GM12891 (cell line): ENCODE measurements at regions not wholly inside any gene's neighbourhood (a gene's known extent, or its start where the extent isn't known, plus 50 kb on each side); places are given as distances from the start of the nearest gene placed in this dataset.

ENCODE experiments used
- PAX5 ChIP-seq: IDR thresholded peaks from 2 replicates; pipeline ENCODE4 v1.6.1; 2011; ENCODE audit warnings: low read length, moderate library complexity, mild to moderate bottlenecking; ENCODE audit not compliant: insufficient read depth, severe bottlenecking
- POLR2A ChIP-seq: IDR thresholded peaks from 2 replicates; pipeline ENCODE4 v1.6.1; 2011; ENCODE audit warnings: low read depth, low read length, control low read depth
- POLR2AphosphoS5 ChIP-seq: IDR thresholded peaks from 2 replicates; pipeline ENCODE4 v1.6.1; 2011; ENCODE audit warnings: low read depth, low read length, control low read depth
- POU2F2 ChIP-seq: IDR thresholded peaks from 2 replicates; pipeline ENCODE4 v1.6.1; 2011; ENCODE audit warnings: low read depth, mild to moderate bottlenecking, control low read depth, low read length, moderate library complexity
- SPI1 ChIP-seq: IDR thresholded peaks from 2 replicates; pipeline ENCODE4 v1.6.1; 2011; ENCODE audit warnings: low read depth, low read length, control low read depth
- TAF1 ChIP-seq: IDR thresholded peaks from 2 replicates; pipeline ENCODE4 v1.6.1; 2011; ENCODE audit warnings: low read depth, low read length, control low read depth

DNA sequence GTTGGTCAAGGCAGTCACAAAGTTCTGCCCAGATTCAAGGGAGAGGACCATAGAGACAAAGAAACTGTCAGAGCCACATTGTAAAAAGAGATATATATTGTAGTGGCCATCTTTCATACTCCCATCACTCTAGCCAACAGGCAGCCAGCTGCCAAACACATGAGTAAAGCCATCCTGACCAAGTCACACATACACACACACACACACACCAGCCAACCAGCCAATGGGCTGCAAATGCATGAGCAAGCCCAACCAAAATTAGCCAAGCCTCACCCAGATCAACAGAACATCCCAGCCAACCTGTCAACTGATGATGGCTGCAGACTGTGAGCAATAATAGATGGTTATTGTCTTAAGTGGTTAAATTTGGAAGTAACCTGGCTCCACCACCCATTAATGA is 120.7 kb downstream of the SEC16B start:
- TF ChIP-seq POLR2A (no peak), TAF1 (no peak), POLR2AphosphoS5 (no peak), POU2F2 (no peak), PAX5 (no peak), SPI1 (no peak)
